ENCODE measurements at regions not wholly inside any gene's neighbourhood (a gene's known extent, or its start where the extent isn't known, plus 50 kb on each side); places are given as distances from the start of the nearest gene placed in this dataset.
"Not testable (repeated sequence)": the region's sequence is repeated elsewhere in the genome, so short reads cannot be mapped to it uniquely, and the experiment has no call there.

DNA sequence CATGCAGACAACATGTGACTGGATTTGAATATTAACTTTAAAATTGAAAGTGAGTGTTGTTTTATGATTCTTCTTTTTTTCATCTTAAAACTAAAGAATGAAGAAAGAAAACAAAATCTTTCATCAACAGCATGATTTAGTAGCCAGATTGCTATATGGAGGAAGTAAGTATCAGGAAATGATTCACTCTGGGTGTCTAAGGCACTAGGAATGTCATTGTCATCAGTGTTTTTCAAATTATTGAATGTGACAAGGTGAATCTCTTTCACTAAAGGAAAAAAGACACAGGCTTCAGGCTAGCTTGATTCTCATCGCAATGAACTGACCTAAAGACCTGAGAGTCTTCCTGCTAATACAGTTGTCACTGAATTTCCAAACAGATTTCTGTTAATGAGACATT, 430.1 kb downstream of the FBXO15 start:
- DNase-seq = no peak

DNA sequence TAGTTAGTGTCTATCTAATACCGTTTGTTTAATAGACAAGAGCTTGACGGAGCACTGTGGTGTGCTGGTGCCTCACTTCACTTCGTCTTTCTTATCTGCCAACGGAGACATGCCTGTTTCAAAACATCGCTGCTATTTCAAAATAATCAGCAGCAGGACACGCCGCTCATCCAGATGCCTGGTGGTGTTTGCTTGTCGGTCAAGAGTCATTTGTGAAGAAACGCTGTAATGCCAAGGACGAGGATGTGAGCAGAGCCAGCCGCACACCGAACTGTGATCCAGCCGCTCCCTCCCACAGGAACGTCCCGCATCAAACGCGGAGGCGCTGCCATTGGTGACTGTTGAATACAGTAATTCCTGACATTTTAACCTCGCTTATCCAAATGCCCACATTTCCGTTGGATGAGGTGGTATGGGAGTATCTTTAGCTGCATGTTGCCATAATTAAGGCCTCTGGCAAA, 432.4 kb downstream of the FBXO15 start:
- no peak for DNase-seq

DNA sequence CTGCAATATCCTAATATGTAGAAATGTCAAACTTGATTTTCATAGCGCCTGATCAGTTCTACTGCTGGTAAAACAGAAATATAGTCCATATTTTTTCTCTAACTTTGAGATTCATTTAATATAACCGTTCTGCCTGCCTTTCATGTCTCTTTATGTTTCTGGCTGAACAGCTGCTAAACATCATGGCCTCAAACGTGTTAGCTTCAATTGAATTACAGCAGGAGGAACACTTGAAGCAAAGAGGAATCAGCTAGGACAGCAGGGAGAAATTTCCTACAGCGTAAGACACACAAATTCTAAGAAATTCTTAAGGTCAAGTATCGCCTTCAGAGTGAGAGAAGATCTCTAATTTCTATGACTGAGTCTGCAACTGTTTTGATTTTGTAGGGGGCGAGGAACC, 433.2 kb downstream of the FBXO15 start:
- DNase-seq = no peak

DNA sequence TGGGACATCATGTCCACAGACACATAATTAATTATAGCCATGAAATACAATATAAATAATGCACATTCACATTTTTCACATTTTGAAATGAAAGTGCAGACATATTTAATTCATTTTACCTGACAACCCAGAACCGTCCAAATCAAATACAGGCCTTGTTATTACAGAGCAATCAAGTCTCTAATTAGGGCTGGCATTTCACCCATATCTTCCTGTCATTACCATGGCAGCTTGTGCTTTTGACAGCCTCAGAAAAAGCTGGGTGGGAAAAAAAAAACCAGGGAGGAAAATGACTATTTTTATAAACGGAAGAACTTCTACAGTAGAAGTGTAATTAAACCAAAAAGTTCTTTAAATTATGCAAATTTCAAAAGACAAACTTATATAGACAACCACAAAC, 436.4 kb downstream of the FBXO15 start:
- no peak for DNase-seq

DNA sequence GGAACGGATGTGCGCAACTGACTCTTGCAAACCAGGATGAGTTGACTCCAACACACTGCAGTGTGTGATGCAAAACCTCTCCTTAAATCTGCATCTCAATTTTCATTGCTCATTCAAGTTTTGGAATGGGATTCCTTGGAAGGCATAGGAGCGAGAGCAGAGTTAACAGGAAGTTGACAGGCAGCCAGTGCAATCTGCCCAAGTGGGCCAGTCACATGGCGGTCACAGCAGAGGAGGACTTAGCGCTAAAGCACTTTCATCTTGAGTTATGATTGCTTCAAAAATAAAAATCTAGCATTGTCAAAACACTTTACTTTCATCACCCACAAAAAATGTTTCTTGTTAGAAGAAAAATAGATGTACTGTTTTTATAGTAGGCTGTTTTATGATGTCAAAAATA, 439.0 kb downstream of the FBXO15 start:
- DNase-seq = no peak

DNA sequence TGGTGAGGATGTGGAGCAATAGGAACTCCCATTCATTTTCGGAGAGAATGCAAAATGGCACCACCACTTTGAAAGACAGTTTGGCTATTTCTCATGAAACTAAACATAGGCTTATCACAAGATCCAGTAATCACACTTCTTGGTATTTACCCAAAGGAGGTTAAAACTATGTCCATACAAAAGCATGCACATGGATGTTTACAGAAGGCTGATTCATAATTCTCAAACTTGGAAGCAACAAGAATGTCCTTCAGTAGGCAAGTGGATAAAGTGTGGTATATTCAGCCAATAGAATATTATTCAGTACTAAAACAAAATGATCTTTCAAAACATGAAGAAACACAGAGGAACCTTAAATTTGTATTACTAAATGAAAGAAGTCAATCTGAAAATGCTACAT, 440.6 kb downstream of the FBXO15 start:
- DNase-seq = no peak

DNA sequence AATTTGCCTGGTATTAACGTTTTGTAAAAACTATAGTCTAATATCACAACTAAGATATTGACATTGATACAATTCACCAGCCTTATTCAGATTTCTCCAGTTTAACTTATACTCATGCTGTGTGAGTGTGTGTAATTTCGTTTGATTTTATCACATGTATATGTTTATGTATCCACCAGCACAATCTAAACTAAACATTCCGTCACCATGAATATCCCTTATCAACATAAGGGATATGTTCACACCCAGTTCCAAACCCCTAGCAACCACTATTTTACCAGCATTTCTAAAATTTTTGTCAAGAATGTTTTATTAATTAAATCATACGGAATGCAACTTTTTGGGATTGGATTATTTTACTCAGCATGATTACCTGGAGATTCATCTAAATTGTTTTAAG, 450.3 kb downstream of the FBXO15 start:
- no peak for DNase-seq

DNA sequence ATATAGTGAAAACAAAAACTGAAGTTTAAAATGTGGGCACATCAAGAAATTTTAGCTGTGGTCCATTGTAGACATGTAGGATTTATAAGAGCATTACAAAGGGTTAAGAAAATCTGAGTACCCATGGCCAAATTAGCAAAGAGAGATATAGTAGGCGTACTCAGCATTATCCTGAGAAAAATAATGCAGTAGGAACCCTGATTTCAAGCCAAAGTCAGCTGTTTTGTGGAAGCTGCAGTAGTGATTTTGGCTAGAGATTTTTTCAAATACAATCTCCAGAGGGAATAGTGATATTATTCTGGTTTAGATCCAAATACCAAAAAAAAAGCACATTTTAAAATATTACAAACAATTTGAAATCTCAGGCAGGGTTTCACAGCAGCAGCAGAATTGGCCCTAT, 450.9 kb downstream of the FBXO15 start:
- DNase-seq = no peak

DNA sequence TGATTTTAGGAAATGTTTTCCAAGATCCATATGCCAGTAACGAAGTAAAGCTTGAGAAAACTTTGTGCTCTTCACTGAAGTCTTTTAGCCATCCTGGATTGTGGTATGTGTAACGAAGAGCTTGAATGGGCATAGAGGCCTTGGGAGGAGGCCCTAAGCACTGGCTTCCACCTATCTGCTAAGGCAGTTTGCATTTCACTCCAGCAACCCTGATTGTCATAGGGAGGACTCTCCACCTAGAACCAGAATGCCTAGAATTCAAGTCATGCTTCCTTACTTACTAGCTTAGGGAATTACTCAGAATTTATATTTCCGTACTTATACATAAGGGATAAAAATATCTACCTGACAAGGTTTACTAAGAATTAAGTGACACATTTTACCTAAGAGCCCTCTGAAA, 451.5 kb downstream of the FBXO15 start:
- DNase-seq = no peak

DNA sequence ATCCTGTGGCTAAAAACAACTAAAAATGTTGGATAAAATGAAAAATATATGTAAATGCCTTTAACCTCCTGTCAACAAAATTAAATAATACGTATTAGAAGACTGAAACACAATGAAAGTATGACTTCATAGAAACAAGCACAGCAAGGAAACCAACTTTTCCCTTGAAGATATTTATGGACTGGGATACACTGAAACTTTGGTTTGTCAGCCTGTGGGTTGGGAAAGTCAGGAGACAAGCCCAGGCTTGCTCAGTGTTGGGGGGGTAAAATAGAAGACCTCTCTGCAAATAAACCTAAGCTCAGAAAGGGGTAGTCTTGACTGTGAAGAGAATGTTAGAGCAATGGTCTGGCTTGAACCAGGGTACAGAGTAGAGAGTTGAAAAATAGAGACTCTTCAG, 454.5 kb downstream of the FBXO15 start:
- no peak for DNase-seq

DNA sequence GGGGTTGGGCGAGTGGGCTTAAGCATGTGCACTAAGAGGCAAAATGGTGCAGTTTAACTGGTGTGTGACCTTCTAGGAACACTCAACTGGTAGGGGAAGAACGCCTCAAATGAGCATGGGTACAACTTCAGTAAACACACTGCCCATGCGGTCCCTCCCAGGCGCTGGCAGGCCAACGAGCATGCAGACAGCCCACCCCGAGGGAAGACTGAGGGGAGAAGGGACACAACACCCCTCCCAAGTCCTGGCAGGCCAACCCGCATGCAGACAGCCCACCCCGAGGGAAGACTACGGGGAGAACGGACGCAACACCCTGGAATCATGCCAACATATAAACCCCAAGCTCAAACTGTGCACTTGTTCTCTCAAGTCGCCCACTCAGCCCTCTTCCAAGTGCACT, 456.0 kb downstream of the FBXO15 start:
- no peak for DNase-seq

DNA sequence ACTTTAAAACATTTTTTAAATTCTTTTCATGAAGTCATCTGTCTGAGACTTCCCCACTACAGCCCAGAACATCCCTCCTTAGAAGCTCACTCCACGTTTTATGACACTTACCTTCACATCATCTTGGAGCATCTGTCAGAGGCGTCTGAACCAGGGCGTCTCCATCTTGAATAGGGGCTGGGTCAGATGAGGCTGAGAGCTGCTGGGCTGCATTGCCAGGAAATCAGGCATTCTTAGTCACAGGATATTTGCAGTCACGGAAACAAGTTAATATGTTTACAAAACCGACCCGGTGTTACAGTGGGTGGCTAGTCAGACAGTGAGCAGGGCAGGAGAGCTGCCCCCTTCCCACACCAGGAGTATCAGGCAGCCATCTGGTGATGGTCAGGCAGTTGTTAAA, 456.5 kb downstream of the FBXO15 start:
- no peak for DNase-seq

DNA sequence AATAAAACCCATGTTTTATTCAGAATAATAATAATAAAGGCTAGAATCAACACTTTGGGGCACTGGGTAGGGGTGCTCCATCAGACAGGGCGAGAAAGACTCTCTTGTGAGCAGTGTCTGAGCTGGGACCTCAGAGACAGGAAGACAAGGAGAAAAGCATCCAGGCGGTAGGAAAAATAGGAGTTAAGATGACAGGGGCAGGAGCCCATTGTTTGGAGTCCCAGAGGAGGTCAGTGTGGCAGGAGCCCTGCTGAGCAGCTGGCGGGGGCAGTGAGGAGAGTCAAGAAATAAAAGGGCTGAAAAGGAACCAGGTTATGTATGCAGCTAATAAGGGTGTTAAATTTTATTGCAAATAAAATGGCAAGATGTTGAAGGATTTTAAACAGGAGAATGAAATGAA, 457.4 kb downstream of the FBXO15 start:
- DNase-seq = no peak

DNA sequence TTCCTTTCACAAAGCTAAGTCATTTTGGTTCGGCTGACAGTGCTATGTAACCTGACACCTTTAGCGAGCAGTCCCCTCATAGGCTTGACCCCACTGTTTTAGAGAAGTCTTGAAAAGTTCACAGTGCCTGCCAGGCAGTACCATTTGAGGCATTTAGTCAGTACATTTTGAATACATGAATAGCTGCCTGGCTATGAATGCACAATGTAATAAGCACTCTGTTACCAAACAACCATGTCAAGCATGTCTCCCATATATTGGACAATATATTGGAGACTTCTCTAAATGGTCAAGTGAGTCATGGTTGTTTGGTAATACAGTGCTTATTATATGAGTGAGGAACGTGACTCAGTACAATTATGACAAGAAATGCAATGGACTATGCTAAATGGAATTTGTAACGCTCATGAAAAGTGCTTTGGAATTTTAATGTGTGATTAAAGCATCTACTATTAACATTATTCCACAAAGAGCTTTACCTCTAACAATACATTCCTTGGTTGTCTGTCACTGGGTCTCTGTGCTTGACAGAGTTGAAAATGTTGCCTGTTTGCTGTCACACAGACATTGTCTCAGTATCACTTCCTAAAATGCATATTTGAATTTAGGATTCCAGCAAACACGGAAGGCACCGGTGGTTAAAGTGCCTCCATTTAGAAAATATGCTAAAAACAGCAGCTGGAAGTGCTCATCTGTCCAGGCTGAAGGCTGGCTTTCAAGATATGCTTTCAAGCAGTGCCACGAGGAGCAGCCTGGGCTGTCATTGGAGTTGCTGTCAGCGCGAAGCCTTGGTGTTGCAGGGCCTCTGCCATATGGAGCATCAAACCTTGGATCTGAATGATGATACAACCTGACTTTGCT, 458.6 kb downstream of the FBXO15 start:
- DNase-seq = no peak

DNA sequence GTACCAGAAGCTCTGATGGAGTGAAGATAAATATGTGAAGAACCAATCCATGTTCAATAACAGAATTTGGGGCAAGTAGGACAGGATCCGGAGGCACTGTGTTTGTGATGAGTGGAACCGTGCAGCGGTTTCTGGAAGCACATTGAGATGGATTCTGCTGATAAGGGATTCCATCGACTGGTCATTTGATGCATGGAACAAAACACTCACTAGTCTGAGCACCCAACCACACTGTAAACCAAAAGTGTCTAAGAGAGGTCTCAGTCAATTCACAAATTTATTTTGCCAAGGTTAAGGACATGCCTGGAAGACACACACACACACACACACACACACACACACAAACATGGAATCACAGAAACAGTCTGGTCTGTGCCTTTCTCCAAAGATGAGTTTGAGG, 459.5 kb downstream of the FBXO15 start:
- DNase-seq = no peak

DNA sequence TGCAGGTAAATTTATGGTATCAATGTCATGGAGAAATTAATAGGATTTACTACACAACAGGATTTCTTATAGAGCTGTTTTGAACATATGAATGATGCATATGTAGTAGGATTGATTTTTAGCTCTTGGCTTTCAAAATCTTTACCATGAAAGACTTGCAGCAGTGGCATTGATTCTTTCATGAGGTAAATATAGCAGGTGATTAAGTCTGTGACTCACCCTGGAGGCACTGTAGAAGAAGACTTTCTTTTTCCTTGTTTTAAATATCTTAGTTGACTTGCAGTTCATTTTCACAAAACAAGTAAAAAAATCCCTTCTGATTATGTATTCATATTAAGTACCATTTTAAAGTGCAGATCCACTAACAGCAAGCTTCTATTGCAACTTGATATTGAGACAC, 463.0 kb downstream of the FBXO15 start:
- DNase-seq = no peak

DNA sequence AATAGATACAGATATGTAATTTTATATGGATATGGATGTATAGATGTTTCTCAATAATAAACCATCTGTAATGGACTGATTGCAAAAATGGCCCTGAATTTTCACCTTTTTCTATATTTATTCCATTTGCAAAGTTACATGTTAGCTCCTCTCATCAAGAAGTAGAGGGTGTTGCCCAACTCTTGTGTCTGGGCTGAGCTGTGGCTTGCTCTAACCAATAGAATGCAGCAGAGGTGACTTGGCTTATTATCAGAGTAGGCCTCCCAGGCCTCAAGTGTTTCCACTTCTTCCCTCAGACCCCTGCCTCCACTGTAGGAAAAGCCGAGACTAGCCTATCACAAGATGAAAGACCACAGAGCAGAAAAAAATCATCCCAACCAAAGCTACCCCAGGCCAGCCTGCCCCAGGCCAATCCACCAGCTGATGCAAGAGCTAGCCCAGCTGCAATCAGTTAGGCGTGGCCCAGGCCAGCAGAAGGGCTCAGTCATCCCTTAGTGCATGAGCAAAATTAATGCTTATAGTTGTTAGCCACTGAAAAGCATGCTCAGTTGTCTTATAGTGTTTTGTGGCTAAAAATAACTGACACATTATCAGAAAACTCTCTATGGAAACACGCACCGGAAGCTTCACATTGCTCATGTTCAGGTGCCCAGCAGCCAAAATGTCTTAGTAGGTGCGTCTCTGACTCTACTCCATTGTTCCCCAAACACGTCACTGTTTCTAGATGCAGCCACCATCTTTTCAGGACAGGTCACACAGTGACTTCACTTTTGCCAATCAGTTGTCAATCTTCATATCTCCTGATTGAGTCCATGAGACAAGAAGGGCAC, 464.0 kb downstream of the FBXO15 start:
- DNase-seq = no peak

DNA sequence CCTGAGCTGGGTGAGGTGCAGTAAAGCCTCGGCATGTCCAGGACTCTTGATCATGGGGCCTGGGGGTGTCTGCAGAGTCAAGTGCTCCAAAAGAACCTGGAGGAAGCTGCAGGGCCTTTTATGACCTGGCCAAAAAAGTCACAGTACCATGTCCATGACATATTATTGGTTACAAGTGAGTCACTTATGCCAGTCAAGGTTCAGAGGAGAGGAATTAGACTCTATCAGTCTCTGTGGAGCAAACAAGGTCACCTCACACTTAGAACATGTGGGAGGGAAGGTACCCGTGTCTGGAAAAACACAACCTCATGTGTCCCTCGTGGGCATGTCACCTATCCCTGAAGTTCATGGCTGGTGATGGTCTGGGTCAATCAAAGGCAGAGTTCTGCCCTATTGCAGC, 465.7 kb downstream of the FBXO15 start:
- DNase-seq = no peak

DNA sequence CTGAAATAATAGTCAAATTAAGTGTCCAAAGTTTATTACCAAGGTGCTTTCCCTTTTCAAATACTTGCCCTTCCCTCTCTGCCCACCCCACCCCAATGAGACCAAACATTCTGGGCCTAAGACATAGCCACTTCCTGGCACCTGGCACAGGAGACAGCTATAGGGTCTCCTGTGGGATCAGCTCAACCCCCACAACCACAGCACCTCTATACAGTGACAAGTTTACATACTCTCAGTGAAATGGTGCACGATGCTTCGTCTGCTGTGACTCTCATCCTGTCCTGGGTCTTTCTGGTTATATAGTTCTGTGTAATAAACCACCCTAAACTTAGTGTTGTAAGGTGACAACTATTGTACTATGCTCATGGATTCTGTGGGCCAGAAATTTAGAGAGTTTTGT, 466.2 kb downstream of the FBXO15 start:
- DNase-seq = no peak

DNA sequence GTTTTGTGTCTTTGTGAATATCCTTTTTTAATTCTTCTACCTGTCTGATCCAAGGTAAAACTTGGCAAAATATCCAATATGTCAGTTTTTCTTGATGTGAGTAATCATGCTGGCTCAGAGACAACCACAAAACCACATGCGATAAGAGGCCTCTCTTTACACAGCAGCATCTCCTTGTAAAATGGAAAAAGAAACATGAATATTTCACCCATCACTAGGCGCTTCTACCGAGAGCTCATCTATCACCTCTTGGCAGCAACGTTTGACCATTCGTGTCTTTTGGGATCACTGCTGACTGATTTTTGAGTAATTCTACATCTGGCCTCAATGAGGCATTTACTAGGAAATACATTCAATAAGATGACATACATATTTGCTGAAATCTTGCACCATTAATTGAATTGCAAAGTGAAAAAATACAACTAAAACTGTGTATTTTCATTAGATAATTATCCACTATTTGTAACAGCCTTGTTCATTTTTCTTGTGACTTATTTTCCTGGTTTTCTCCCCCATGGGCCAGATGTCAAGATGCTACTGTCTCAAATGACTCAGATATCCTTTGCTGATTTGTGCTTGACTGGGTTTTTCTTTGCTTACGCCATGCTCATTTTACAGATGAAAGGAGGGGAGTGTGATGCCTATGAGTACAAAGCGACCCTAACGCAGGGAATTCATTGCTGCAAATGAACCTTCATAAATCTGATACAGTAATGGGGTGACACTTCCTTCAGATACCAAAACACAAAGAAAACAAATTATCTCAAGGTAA, 467.5 kb downstream of the FBXO15 start:
- DNase-seq = no peak

DNA sequence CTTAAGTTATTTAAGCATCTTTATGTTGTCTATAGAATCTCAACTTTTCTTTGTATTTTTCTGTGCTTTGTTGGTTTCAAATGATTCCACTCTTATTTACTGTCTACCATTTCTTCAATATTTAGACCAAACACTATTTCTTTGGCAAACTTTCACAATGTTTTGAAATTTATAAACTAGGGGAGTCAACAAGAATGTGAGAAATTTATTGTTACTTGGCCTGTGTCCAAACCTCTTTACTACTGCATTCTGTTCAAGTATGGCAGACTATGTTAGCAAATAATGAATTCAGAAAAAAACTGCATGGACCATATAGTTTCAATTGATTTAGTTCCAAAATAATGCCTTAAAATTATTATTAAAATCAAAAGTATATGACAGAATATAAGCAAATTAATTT, 470.2 kb downstream of the FBXO15 start:
- DNase-seq = no peak

DNA sequence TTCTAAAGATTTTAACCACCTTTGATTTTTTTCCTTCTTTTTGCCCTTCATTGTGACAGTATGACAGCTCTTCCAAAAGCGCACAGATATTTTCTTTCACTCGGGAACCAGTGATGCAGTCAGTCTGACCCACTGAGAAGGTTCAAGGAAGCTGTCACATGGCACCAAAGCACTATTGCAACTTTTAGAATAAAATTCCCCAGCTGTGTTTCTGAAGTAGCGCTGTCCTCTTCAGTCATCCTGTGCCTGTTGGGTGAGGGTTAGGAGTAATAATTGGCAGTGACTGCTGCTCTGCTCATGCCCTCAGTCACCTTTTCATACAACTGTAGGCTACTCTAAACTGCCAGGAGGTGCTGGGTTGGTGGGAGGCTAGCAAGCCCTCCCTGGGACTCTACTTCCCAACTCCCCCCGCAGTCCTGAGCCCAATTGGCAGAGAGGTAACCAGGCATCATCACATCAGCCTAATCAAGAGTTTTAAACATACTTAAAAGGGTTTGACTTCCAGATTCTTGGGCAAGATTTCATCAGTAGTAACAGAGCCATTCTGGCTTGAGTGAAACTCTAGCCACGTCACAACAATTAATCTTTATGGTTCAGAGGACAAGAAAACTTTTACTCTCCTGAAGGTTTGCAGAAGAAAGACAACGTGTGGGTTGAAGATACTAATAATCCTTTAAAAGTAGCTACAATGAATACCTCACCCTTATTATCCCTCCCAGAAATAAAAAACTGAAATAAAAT, 473.3 kb downstream of the FBXO15 start:
- DNase-seq = no peak

DNA sequence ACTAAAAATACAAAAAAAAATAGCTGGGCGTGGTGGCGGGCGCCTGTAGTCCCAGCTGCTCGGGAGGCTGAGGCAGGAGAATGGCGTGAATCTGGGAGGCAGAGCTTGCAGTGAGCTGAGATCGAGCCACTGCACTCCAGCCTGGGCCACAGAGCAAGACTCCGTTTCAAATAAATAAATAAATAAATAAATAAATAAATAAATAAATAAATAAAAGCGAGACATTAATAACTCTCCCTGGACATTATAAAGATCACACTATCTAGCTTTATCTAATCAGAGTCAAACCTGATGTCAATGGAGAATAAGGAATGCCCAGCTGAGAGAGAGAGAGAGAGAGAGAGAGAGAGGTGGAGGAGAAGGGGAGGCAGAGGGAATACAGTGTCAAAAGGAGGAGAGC, 476.2 kb downstream of the FBXO15 start:
- DNase-seq = not testable (repeated sequence)
